ENCODE measurements at regions not wholly inside any gene's neighbourhood (a gene's known extent, or its start where the extent isn't known, plus 50 kb on each side); places are given as distances from the start of the nearest gene placed in this dataset.
"Not testable (repeated sequence)": the region's sequence is repeated elsewhere in the genome, so short reads cannot be mapped to it uniquely, and the experiment has no call there.

GRCh38 chr12:59329462-59329861 lies 266.4 kb upstream of the SLC16A7 start:
- no peaks in the 10 kb centered on the region for H3K4me1 ChIP-seq (ENCODE audit: control extremely low read depth in 1 of 4, control insufficient read depth in 4 of 4, insufficient read depth in 4 of 4, low read length in 3 of 4)
- ChIA-PET CTCF (no interaction called here), POLR2A (no interaction called here)
- DNase-seq = no peak
- no peak overlapping the region for H3K4me3 ChIP-seq (ENCODE audit: control insufficient read depth in 1 of 7, extremely low read depth in 1 of 7, insufficient read depth in 4 of 7, low read depth in 2 of 7, low read length in 6 of 7)
- H3K36me3 ChIP-seq (ENCODE audit: control insufficient read depth in 4 of 4, insufficient read depth in 4 of 4, low read length in 3 of 4) = no peaks in the 10 kb centered on the region
- WGBS (ENCODE audit: insufficient coverage) = 100% methylated on average over 1 of the region's 2 CpGs
- H3K27me3 ChIP-seq (replicated peaks in 2 of 5; ENCODE audit: control insufficient read depth in 4 of 5, insufficient read depth in 5 of 5, low read length in 4 of 5) = no peaks in the 10 kb centered on the region
- H3K27ac ChIP-seq (ENCODE audit: insufficient read depth in 1 of 2, low read depth in 1 of 2, low read length in 2 of 2, poor library complexity in 1 of 2, severe bottlenecking in 2 of 2) = no peak overlapping the region
- H3K9me3 ChIP-seq (ENCODE audit: control extremely low read depth in 1 of 5, control insufficient read depth in 4 of 5, insufficient read depth in 2 of 5, low read depth in 1 of 5, low read length in 4 of 5) = no peaks in the 10 kb centered on the region

GRCh38 chr12:59328395-59329075 lies 267.3 kb upstream of the SLC16A7 start:
- H3K27me3 ChIP-seq (replicated peaks in 2 of 5; ENCODE audit: control insufficient read depth in 4 of 5, insufficient read depth in 5 of 5, low read length in 4 of 5); H3K9me3 ChIP-seq (ENCODE audit: control extremely low read depth in 1 of 5, control insufficient read depth in 4 of 5, insufficient read depth in 2 of 5, low read depth in 1 of 5, low read length in 4 of 5); H3K36me3 ChIP-seq (ENCODE audit: control insufficient read depth in 4 of 4, insufficient read depth in 4 of 4, low read length in 3 of 4); H3K4me1 ChIP-seq (ENCODE audit: control extremely low read depth in 1 of 4, control insufficient read depth in 4 of 4, insufficient read depth in 4 of 4, low read length in 3 of 4); H3K27ac ChIP-seq (ENCODE audit: insufficient read depth in 1 of 2, low read depth in 1 of 2, low read length in 2 of 2, poor library complexity in 1 of 2, severe bottlenecking in 2 of 2); H3K4me3 ChIP-seq (ENCODE audit: control insufficient read depth in 1 of 7, extremely low read depth in 1 of 7, insufficient read depth in 4 of 7, low read depth in 2 of 7, low read length in 6 of 7); DNase-seq; POLR2A ChIA-PET; CTCF ChIA-PET: not testable (repeated sequence)
- WGBS (ENCODE audit: insufficient coverage) = 98% methylated on average over 8 of the region's 15 CpGs

GRCh38 chr12:59326457-59326856 lies 269.4 kb upstream of the SLC16A7 start:
- H3K36me3 ChIP-seq (ENCODE audit: control insufficient read depth in 4 of 4, insufficient read depth in 4 of 4, low read length in 3 of 4); H3K27ac ChIP-seq (ENCODE audit: insufficient read depth in 1 of 2, low read depth in 1 of 2, low read length in 2 of 2, poor library complexity in 1 of 2, severe bottlenecking in 2 of 2); H3K9me3 ChIP-seq (ENCODE audit: control extremely low read depth in 1 of 5, control insufficient read depth in 4 of 5, insufficient read depth in 2 of 5, low read depth in 1 of 5, low read length in 4 of 5); DNase-seq; H3K27me3 ChIP-seq (replicated peaks in 2 of 5; ENCODE audit: control insufficient read depth in 4 of 5, insufficient read depth in 5 of 5, low read length in 4 of 5); H3K4me3 ChIP-seq (ENCODE audit: control insufficient read depth in 1 of 7, extremely low read depth in 1 of 7, insufficient read depth in 4 of 7, low read depth in 2 of 7, low read length in 6 of 7); CTCF ChIA-PET; H3K4me1 ChIP-seq (ENCODE audit: control extremely low read depth in 1 of 4, control insufficient read depth in 4 of 4, insufficient read depth in 4 of 4, low read length in 3 of 4); POLR2A ChIA-PET: not testable (repeated sequence)
- 100% methylated on average over 4 of the region's 12 CpGs for WGBS (ENCODE audit: insufficient coverage)

- WGBS (ENCODE audit: insufficient coverage) = 88% methylated on average over 2 of the region's 2 CpGs
- no peak for DNase-seq
- POLR2A ChIA-PET = no interaction called here
- H3K27me3 ChIP-seq (replicated peaks in 2 of 5; ENCODE audit: control insufficient read depth in 4 of 5, insufficient read depth in 5 of 5, low read length in 4 of 5) = no peaks in the 10 kb centered on the region
- H3K4me1 ChIP-seq (ENCODE audit: control extremely low read depth in 1 of 4, control insufficient read depth in 4 of 4, insufficient read depth in 4 of 4, low read length in 3 of 4) = no peaks in the 10 kb centered on the region
- H3K27ac ChIP-seq (ENCODE audit: insufficient read depth in 1 of 2, low read depth in 1 of 2, low read length in 2 of 2, poor library complexity in 1 of 2, severe bottlenecking in 2 of 2) = no peak overlapping the region
- H3K4me3 ChIP-seq (ENCODE audit: control insufficient read depth in 1 of 7, extremely low read depth in 1 of 7, insufficient read depth in 4 of 7, low read depth in 2 of 7, low read length in 6 of 7) = no peak overlapping the region
- CTCF ChIA-PET = no interaction called here
- H3K9me3 ChIP-seq (ENCODE audit: control extremely low read depth in 1 of 5, control insufficient read depth in 4 of 5, insufficient read depth in 2 of 5, low read depth in 1 of 5, low read length in 4 of 5) = no peaks in the 10 kb centered on the region
- no peaks in the 10 kb centered on the region for H3K36me3 ChIP-seq (ENCODE audit: control insufficient read depth in 4 of 4, insufficient read depth in 4 of 4, low read length in 3 of 4)
These were observed 273.4 kb upstream of the SLC16A7 start for GRCh38 chr12:59322473-59322872.

GRCh38 chr12:59321278-59321677 lies 274.6 kb upstream of the SLC16A7 start:
- no peak overlapping the region for H3K4me3 ChIP-seq (ENCODE audit: control insufficient read depth in 1 of 7, extremely low read depth in 1 of 7, insufficient read depth in 4 of 7, low read depth in 2 of 7, low read length in 6 of 7)
- H3K27me3 ChIP-seq (replicated peaks in 2 of 5; ENCODE audit: control insufficient read depth in 4 of 5, insufficient read depth in 5 of 5, low read length in 4 of 5) = no peaks in the 10 kb centered on the region
- CTCF ChIA-PET = no interaction called here
- H3K9me3 ChIP-seq (ENCODE audit: control extremely low read depth in 1 of 5, control insufficient read depth in 4 of 5, insufficient read depth in 2 of 5, low read depth in 1 of 5, low read length in 4 of 5) = no peaks in the 10 kb centered on the region
- DNase-seq = no peak
- no CpG with 5 or more reads among the region's 1 CpG for WGBS (ENCODE audit: insufficient coverage)
- H3K4me1 ChIP-seq (ENCODE audit: control extremely low read depth in 1 of 4, control insufficient read depth in 4 of 4, insufficient read depth in 4 of 4, low read length in 3 of 4) = no peaks in the 10 kb centered on the region
- POLR2A ChIA-PET = no interaction called here
- H3K27ac ChIP-seq (ENCODE audit: insufficient read depth in 1 of 2, low read depth in 1 of 2, low read length in 2 of 2, poor library complexity in 1 of 2, severe bottlenecking in 2 of 2) = no peak overlapping the region
- no peaks in the 10 kb centered on the region for H3K36me3 ChIP-seq (ENCODE audit: control insufficient read depth in 4 of 4, insufficient read depth in 4 of 4, low read length in 3 of 4)

GRCh38 chr12:59320112-59320511 lies 275.7 kb upstream of the SLC16A7 start:
- H3K4me3 ChIP-seq (ENCODE audit: control insufficient read depth in 1 of 7, extremely low read depth in 1 of 7, insufficient read depth in 4 of 7, low read depth in 2 of 7, low read length in 6 of 7) = no peak overlapping the region
- DNase-seq = no peak
- H3K27ac ChIP-seq (ENCODE audit: insufficient read depth in 1 of 2, low read depth in 1 of 2, low read length in 2 of 2, poor library complexity in 1 of 2, severe bottlenecking in 2 of 2) = no peak overlapping the region
- ChIA-PET CTCF (no interaction called here), POLR2A (no interaction called here)
- H3K4me1 ChIP-seq (ENCODE audit: control extremely low read depth in 1 of 4, control insufficient read depth in 4 of 4, insufficient read depth in 4 of 4, low read length in 3 of 4) = no peaks in the 10 kb centered on the region
- no peaks in the 10 kb centered on the region for H3K27me3 ChIP-seq (replicated peaks in 2 of 5; ENCODE audit: control insufficient read depth in 4 of 5, insufficient read depth in 5 of 5, low read length in 4 of 5)
- H3K36me3 ChIP-seq (ENCODE audit: control insufficient read depth in 4 of 4, insufficient read depth in 4 of 4, low read length in 3 of 4) = no peaks in the 10 kb centered on the region
- no CpG with 5 or more reads among the region's 1 CpG for WGBS (ENCODE audit: insufficient coverage)
- H3K9me3 ChIP-seq (ENCODE audit: control extremely low read depth in 1 of 5, control insufficient read depth in 4 of 5, insufficient read depth in 2 of 5, low read depth in 1 of 5, low read length in 4 of 5) = no peaks in the 10 kb centered on the region

GRCh38 chr12:59318940-59319339 lies 276.9 kb upstream of the SLC16A7 start:
- H3K4me1 ChIP-seq (ENCODE audit: control extremely low read depth in 1 of 4, control insufficient read depth in 4 of 4, insufficient read depth in 4 of 4, low read length in 3 of 4) = no peaks in the 10 kb centered on the region
- no peak overlapping the region for H3K27ac ChIP-seq (ENCODE audit: insufficient read depth in 1 of 2, low read depth in 1 of 2, low read length in 2 of 2, poor library complexity in 1 of 2, severe bottlenecking in 2 of 2)
- no peaks in the 10 kb centered on the region for H3K36me3 ChIP-seq (ENCODE audit: control insufficient read depth in 4 of 4, insufficient read depth in 4 of 4, low read length in 3 of 4)
- CTCF ChIA-PET = no interaction called here
- POLR2A ChIA-PET = no interaction called here
- no peaks in the 10 kb centered on the region for H3K27me3 ChIP-seq (replicated peaks in 2 of 5; ENCODE audit: control insufficient read depth in 4 of 5, insufficient read depth in 5 of 5, low read length in 4 of 5)
- H3K4me3 ChIP-seq (ENCODE audit: control insufficient read depth in 1 of 7, extremely low read depth in 1 of 7, insufficient read depth in 4 of 7, low read depth in 2 of 7, low read length in 6 of 7) = no peak overlapping the region
- 100% methylated on average over 2 of the region's 2 CpGs for WGBS (ENCODE audit: insufficient coverage)
- H3K9me3 ChIP-seq (ENCODE audit: control extremely low read depth in 1 of 5, control insufficient read depth in 4 of 5, insufficient read depth in 2 of 5, low read depth in 1 of 5, low read length in 4 of 5) = no peaks in the 10 kb centered on the region
- no peak for DNase-seq
